Mammary epithelial cell (primary cell): ENCODE measurements at regions not wholly inside any gene's neighbourhood (a gene's known extent, or its start where the extent isn't known, plus 50 kb on each side); places are given as distances from the start of the nearest gene placed in this dataset.

ENCODE experiments used
- CTCF ChIP-seq, 2 donors: IDR thresholded peaks in 1 of 2; conservative IDR thresholded peaks in 1 of 2; 2 replicates each; pipeline ENCODE4 v1.5.1; 2011 to 2012; ENCODE audit warnings: inconsistent platforms in 2 of 2, low read length in 2 of 2, mild to moderate bottlenecking in 2 of 2, control low read depth in 1 of 2, low read depth in 1 of 2; ENCODE audit not compliant: insufficient read depth in 1 of 2; ENCODE audit errors: extremely low read depth in 1 of 2
- EZH2 ChIP-seq: IDR thresholded peaks from 2 replicates; pipeline ENCODE4 v1.6.1; 2012; ENCODE audit warnings: low read length, inconsistent platforms, borderline replicate concordance

- TF ChIP-seq CTCF (conservative IDR thresholded peaks at IDR 0.05 in 1 of 2, IDR thresholded peaks at IDR 0.05 in 1 of 2; ENCODE audit: extremely low read depth in 1 of 2, insufficient read depth in 1 of 2, low read depth in 1 of 2, low read length in 2 of 2) (no peak), EZH2 (no peak)
Measured at GRCh38 chr10:47076949-47077361, 165.7 kb downstream of the PTPN20 start.
